HG03439 (cell line): ENCODE measurements at regions not wholly inside any gene's neighbourhood (a gene's known extent, or its start where the extent isn't known, plus 50 kb on each side); places are given as distances from the start of the nearest gene placed in this dataset.

Experiments used
- ATAC-seq: cut with Tn5 transposase; IDR thresholded peaks from one replicate; pipeline ENCODE4 v1.9.1; 2021; ENCODE audit warnings: mild to moderate bottlenecking, moderate library complexity; ENCODE audit not compliant: unreplicated experiment

- no peak for ATAC-seq
Measured at GRCh38 chr17:27390540-27390939, 65.7 kb upstream of the KSR1 start.

DNA sequence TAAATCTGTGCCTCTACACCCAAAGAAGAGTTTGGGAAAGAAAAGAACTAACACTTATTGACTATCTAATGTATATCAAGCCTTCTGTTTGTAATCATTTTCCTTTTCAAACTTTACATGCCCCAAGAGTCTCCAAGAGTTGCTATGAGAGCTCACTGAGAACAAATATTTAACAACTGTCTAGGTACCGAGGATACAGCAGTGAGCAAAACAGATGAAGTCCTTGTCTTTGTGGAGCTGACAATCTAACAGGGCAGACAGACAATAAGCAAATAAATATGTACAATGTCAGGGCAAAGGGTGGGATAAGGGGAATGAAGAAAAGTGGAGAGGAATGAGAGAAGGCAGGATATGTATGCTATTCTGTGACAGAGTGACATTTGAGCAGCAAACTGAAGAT lies 64.8 kb upstream of the KSR1 start:
- no peak for ATAC-seq

- ATAC-seq: no peak
Measured at GRCh38 chr17:27396045-27396444, 60.2 kb upstream of the KSR1 start.

GRCh38 chr17:27396941-27397340 lies 59.3 kb upstream of the KSR1 start:
- no peak for ATAC-seq

GRCh38 chr17:27398691-27399090 lies 57.6 kb upstream of the KSR1 start:
- no peak for ATAC-seq

DNA sequence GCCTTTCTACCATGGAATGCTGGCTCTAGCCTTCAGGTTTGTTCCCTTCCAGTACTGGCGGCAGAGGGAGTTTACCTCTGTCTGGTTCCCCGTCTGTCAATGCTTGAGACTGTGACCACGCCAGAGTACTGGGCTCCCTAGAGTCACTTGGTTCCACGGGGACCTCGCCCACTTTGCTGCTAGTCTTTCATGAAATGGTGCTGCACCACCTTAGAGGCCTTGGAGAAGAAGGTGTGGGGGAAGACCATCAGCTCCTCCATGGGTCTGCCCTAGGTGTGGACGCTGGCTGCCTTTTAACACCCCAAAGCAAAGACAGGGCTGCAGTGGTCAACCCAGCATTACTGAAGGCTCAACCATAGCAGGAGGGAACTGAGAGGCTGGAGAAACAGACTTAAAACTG lies 55.3 kb upstream of the KSR1 start:
- no peak for ATAC-seq

DNA sequence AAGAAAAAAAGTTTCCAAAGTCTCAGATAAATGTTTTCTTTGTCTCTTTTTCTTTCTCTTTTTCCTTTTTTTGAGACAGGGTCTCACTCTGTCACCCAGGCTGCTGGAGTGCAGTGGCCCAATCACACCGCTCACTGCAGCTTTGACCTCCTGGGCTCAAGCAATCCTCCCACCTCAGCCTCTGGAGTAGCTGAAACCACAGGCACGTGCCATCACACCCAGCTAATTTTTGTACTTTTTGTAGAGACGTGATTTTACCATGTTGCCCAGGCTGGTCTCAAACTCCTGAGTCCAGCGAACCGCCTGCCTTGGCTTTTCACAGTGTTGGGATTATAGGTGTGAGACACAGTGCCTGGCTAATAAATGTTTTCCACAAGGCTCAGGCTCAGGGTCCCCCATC lies 53.3 kb upstream of the KSR1 start:
- no peak for ATAC-seq

GRCh38 chr17:27403480-27404005 lies 52.7 kb upstream of the KSR1 start:
- ATAC-seq: no peak

- ATAC-seq: no peak
Measured at GRCh38 chr17:27404676-27405075, 51.6 kb upstream of the KSR1 start.
